ENCODE measurements at regions not wholly inside any gene's neighbourhood (a gene's known extent, or its start where the extent isn't known, plus 50 kb on each side); places are given as distances from the start of the nearest gene placed in this dataset.

GRCh38 chr5:124161266-124161665 is 585.2 kb downstream of the ZNF608 start:
- TF ChIP-seq, protein P1, sequence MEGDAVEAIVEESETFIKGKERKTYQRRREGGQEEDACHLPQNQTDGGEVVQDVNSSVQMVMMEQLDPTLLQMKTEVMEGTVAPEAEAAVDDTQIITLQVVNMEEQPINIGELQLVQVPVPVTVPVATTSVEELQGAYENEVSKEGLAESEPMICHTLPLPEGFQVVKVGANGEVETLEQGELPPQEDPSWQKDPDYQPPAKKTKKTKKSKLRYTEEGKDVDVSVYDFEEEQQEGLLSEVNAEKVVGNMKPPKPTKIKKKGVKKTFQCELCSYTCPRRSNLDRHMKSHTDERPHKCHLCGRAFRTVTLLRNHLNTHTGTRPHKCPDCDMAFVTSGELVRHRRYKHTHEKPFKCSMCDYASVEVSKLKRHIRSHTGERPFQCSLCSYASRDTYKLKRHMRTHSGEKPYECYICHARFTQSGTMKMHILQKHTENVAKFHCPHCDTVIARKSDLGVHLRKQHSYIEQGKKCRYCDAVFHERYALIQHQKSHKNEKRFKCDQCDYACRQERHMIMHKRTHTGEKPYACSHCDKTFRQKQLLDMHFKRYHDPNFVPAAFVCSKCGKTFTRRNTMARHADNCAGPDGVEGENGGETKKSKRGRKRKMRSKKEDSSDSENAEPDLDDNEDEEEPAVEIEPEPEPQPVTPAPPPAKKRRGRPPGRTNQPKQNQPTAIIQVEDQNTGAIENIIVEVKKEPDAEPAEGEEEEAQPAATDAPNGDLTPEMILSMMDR (IDR thresholded peaks at IDR 0.05): no peak
- no peak for TF ChIP-seq POLR2A (IDR thresholded peaks at IDR 0.05)
- WGBS, 2 donors: 88% methylated on average over 5 of the region's 5 CpGs
- no peak for DNase-seq (ENCODE audit: low spot score in 2 of 2)
- H3K4me3 ChIP-seq (ENCODE audit: low read depth, poor library complexity, severe bottlenecking): no peak overlapping the region
- intact Hi-C loops (cut with DNase I; ENCODE audit: low total_unique reads): no loop called here

- WGBS, 2 donors: 77 to 82% methylated on average over 2 of the region's 2 CpGs
These were observed 586.2 kb downstream of the ZNF608 start for GRCh38 chr5:124160265-124160664.

DNA sequence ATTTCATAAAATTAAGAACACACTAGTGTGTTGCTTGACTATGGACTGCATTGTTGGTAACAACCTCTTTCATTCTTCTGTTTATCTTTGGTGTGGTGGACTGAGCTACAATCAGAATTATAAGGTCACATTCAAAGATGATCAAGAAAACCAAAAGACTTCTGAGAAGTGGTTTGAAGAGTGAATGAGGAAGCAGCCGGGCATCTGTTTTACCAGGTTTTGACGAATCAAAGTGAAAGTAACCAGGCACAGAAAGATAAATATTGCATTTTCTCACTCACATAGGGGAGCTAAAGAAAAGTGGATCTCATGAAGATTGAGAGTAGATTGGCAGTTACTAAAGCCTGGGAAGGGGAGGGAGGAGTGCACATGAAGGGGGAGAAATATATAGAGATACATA is 589.1 kb downstream of the ZNF608 start:
- DNase-seq (ENCODE audit: low spot score in 2 of 2): no peak
- intact Hi-C loops (cut with DNase I; ENCODE audit: low total_unique reads): no loop called here
- TF ChIP-seq, protein P1 (IDR thresholded peaks at IDR 0.05): no peak
- no peak for TF ChIP-seq POLR2A (IDR thresholded peaks at IDR 0.05)
- no peak overlapping the region for H3K4me3 ChIP-seq (ENCODE audit: low read depth, poor library complexity, severe bottlenecking)
- WGBS, 2 donors: 65% methylated on average over 2 of the region's 2 CpGs

More at GRCh38 chr5:124160265-124160664, 586.2 kb downstream of the ZNF608 start:
- H3K4me3 ChIP-seq (ENCODE audit: low read depth, poor library complexity, severe bottlenecking): no peak overlapping the region
- intact Hi-C loops (cut with DNase I; ENCODE audit: low total_unique reads): no loop called here
- DNase-seq (ENCODE audit: low spot score in 2 of 2): no peak
- no peak for TF ChIP-seq POLR2A (IDR thresholded peaks at IDR 0.05)
- TF ChIP-seq, protein P1 (IDR thresholded peaks at IDR 0.05): no peak

GRCh38 chr5:124156415-124156996 is 589.9 kb downstream of the ZNF608 start:
- intact Hi-C loops (cut with DNase I; ENCODE audit: low total_unique reads): no loop called here
- TF ChIP-seq, protein P1 (IDR thresholded peaks at IDR 0.05): no peak
- TF ChIP-seq POLR2A (IDR thresholded peaks at IDR 0.05): no peak
- H3K4me3 ChIP-seq (ENCODE audit: low read depth, poor library complexity, severe bottlenecking): no peak overlapping the region
- DNase-seq (ENCODE audit: low spot score in 2 of 2): no peak
- WGBS, 2 donors: 16% methylated on average over 4 of the region's 4 CpGs

- intact Hi-C loops (cut with DNase I; ENCODE audit: low total_unique reads): no loop called here
- H3K4me3 ChIP-seq (ENCODE audit: low read depth, poor library complexity, severe bottlenecking): no peak overlapping the region
- TF ChIP-seq, protein P1 (IDR thresholded peaks at IDR 0.05): no peak
- TF ChIP-seq POLR2A (IDR thresholded peaks at IDR 0.05): no peak
- no peak for DNase-seq (ENCODE audit: low spot score in 2 of 2)
- 0 to 41% methylated on average over 1 of the region's 1 CpG for WGBS, 2 donors
These were observed 591.7 kb downstream of the ZNF608 start for GRCh38 chr5:124154714-124155113.

DNA sequence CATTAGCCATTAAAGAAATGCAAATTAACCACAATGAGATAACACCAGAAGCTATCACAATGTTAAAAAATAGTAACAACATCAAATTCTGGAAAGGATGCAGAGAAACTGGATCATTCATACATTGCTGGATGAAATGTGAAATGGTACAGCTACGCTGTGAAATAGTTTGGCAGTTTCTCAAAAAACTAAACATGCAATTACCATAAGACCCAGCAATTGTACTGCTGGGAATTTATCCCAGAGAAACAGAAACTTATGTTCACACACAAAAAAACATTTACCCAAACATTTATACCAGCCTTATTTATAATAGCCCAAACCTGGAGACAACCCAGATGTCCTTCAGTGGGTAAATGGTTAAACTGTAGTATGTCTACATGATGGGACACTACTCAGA is 592.9 kb downstream of the ZNF608 start:
- TF ChIP-seq, protein P1 (IDR thresholded peaks at IDR 0.05): no peak
- no peak for TF ChIP-seq POLR2A (IDR thresholded peaks at IDR 0.05)
- 83 to 85% methylated on average over 1 of the region's 1 CpG for WGBS, 2 donors
- no peak for DNase-seq (ENCODE audit: low spot score in 2 of 2)
- H3K4me3 ChIP-seq (ENCODE audit: low read depth, poor library complexity, severe bottlenecking): no peak overlapping the region
- intact Hi-C loops (cut with DNase I; ENCODE audit: low total_unique reads): no loop called here

Measured in lower leg skin (tissue), 4 donors.